NOMO-1 (cell line): ENCODE measurements at regions not wholly inside any gene's neighbourhood (a gene's known extent, or its start where the extent isn't known, plus 50 kb on each side); places are given as distances from the start of the nearest gene placed in this dataset.
A peak's percentile ranks its signal among the peaks of the same experiment; 100 is the strongest.
"Not testable (repeated sequence)": the region's sequence is repeated elsewhere in the genome, so short reads cannot be mapped to it uniquely, and the experiment has no call there.

Experiments used
- DNase-seq, 2 experiments: peaks; one replicate each; lab custom pipeline; 2025; ENCODE audit not compliant: unreplicated experiment in 2 of 2; lab: John Stamatoyannopoulos, UW

DNA sequence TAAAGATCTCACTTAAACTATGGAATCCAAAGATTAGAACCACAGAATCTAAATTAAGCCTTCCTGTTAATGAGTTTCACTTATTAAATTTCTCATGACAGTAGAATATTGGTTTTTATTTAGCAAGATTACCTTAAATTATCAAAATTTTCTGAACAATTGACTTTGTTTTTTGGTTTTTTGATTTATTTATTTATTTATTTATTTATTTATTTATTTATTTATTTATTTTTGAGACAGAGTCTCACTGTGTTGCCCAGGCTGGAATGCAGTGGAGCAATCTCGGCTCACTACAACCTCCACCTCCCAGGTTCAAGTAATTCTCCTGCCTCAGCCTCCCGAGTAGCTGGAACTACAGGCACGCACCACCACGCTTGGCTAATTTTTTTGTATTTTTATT lies 538.6 kb downstream of the AMY1C start:
- DNase-seq = not testable (repeated sequence)

DNA sequence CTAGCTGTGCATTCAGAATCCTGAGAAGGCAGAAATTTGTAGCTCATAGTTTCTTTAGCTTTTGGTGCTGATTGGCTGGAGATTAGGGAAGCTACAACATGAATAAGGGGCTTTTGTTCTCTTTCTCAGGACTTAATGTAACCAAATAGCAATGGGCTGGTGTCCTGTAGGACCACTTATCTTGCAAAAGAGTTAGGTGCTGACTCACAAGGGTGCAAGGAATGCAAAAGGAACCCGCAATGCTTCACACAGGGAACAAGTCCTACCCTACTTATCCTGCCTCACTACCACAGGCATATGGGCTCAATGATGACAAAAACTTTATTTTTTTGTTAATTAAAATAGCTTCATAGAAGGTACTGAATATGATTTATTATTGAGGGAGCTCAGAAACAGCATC lies 541.5 kb downstream of the AMY1C start:
- no peak for DNase-seq

DNA sequence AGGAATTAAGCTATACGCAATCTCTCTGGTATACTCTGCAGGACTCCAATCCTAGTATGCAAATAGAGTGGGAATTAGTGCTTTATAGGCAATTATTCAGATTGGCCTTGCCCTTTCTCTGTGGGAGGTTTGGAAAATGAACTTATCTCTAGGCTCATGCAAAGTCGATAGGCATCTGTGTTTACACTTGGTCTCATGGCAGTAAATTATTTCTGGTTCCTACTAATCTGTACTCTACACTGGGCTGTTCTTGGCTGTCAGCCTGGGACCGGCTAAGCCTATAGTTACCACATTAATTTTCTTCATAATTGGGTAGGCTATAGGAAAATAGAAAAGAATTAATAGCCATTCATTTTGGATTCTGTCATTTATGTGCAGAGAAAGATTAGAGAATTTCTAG lies 544.6 kb downstream of the AMY1C start:
- DNase-seq = no peak

DNA sequence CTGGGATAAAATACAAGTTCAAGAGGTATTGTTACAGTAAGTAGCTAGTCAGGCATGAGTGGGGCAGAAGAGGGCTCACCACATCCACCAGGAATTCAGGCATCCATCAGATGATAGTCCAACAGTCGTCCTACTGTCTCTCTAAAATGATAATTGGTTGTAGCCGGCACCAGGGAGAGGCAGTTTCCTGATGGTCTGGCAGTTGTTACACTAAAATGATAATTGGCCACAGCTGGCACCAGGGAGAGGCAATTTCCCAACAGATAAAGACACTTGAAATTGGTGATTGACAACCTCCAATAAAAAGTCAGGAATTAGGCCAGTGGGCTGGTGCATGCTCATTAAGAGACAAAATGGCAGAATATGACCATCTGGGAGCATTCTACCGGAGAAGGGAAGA lies 545.8 kb downstream of the AMY1C start:
- no peak for DNase-seq

DNA sequence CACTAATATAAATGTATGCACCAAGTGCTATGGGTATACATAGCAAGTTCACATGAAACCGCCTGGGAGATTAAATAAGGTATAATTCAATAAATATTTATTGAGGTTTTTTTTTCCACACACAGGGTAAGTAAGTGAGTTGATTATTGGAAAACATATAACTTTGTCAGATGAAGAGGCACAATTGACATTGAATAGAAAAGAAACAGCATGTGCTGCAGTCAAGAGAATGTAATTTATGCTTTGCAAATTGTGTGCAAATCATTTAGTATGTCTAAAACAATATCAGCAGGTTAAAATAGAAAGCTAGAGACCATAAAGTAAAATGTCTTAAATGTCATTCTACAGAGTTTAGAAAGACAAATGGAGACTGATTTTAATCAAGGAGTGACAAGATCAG lies 560.0 kb downstream of the AMY1C start:
- no peak for DNase-seq

DNA sequence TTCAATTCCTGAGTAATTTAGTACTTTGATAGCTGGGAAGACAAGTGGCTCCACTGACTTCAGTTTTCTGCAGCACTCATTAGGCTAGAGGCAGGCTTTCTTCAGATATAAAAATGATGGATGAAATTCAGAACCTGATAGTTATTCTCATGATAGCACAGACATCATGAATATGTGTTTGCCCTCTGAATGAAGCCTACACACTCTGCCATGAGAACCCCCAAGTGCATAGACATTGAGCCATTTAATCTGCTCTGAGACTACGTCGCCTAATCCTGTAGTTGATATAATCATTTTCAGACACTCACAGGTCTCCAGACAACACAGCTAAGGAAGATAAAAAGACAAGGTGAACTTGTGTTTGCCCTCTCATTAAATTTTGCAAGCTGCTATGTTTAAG lies 566.1 kb downstream of the AMY1C start:
- DNase-seq = no peak

DNA sequence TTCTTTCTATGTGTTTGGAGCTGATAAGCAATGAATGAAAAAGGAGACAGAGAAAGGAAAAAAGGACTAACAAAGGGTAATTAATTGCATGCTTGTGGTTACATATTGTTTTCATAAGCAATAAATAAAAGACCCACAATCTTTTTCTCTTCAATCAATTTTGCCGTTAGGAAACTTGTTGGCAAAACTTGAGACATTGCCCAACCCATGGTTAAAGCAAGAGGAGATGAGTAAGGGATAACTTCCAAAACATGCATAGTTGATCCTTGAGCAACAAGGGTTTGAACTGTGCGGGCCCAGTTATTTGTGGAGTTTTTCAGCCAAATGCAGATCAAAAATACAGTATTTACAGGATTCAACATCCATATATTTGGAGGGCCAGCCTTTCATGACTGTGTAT lies 572.4 kb downstream of the AMY1C start:
- no peak for DNase-seq

DNA sequence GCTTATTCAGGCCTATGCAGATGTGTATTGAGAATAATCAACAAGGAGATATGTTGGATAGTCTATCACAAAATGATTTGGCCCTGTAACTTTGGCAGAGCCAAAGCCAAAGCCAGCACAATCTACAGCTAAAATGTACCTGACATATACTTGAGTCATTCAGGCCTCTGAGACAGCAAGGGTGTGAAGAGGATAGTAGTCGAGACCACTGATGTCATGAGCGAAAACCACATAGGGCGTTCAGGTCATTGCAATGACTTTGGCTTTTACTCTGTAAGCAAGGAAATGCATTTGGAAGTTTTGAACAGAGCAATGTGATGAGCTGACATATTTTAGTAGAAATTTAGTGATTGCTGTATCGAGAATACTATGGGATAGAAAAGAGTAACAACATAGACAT lies 579.6 kb downstream of the AMY1C start:
- no peak for DNase-seq

DNA sequence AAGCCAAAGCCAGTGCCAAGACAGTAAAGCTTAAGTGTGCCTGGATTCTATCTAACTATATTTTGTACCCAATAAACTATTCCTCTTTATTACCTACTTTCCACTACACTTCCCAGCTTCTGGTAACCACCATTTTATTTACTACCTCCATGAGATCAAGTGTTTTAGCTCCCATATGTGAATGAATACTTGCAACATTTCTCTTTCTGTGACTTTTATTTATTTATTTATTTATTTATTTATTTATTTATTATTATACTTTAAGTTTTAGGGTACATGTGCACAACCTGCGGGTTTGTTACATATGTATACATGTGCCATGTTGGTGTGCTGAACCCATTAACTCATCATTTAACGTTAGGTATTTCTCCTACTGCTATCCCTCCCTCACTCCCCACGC lies 582.1 kb downstream of the AMY1C start:
- DNase-seq = no peak

DNA sequence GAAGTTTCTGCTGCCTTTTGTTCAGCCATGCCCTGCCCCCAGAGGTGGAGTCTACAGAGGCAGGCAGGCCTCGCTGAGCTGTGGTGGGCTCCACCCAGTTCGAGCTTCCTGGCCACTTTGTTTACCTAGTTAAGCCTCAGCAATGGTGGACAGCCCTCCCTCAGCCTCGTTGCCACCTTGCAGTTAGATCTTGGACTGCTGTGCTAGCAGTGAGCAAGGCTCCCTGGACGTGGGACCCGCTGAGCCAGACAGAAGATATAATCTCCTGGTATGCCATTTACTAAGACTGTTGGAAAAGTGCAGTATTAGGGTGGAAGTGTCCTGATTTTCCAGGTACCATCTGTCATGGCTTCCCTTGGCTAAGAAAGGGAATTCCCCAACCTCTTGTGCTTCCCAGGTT lies 588.2 kb downstream of the AMY1C start:
- DNase-seq = not testable (repeated sequence)

DNA sequence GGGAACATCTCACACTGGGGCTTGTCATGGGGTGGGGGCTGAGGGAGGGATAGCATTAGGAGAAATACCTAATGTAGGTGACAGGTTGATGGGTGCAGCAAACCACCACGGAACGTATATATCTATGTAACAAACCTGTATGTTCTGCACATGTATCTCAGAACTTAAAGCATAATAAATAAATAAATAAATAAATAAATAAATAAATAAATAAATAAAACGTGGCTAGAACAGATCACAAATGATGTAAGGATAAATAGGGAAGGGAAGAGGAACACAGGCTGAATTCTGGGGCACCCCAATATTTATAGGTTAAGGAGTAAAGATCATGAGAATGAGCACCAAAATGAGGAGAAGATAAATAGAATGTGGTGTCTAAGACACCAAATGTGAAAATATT lies 592.2 kb downstream of the AMY1C start:
- DNase-seq = no peak

DNA sequence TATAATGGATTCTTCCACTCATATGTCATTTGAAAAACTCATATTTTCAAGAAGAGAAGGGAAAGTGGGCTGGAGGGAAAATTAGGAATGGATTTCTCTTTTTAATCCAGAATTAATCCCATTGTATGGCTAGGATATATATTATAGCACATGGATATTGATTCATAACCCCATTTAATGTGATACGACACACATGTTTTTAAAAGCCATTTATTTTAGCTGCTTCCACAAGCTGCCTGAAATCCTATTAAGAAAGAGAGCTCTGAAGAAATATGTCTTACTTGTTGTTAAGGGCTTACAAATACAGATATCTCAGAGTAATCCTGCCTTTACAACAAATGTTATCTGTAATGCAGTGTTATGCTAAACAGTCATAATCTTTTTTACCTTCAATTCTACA lies 598.6 kb downstream of the AMY1C start:
- DNase-seq = no peak

DNA sequence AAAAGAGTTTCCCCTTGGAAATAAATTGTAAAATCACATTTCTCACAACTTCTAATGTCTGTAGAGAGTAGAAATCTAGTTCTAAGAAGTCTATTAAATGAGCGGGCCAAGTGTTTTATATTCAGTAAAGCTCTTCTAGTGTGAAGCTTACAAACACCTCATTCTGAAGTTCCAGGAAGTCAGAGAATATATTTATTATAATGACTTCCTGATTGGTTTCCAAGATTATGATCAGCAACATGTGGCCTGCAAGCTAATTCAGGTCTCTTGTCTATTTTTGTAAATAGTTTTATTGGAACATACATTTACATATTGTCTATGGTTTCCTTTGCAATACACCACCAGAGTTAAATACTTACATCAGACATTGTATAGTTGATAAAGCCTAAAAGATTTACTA lies 603.9 kb downstream of the AMY1C start:
- no peak for DNase-seq

DNA sequence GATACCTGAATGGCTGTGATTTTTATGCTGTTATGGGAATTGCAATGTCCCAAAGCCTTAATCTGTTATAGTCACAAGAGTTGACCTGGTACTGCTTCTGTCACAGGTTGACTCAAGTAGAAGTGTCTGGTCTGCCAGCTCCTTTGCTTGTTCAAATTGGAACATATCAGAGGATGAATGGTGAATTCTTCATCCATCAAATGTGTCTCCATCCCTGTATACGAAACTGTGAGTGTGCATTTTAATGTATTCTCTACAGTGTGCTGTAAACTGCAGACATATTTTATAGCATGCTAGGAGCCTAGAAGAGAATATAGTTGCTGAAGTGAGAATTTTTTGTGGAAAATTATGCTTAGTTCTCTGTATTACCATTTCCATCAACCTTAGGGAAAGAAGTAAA lies 608.4 kb downstream of the AMY1C start:
- DNase-seq = no peak

DNA sequence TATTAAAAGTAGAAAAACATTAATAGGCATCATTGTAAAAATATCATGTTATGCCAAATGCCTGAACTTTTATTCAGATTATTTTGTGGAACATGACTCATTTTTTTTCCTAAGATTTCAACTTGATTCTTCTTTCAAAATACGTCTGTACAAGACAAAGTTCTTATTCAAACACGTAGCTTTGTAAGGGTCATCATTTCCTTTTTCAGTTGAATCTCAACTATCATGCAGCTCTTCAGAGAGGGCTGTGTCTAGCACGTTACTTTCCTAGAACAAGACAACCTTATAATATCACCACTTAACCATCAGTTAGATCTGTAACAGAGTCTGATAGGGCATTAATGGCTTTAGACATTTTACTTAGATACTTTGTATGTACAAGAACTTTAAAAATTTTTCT lies 608.9 kb downstream of the AMY1C start:
- no peak for DNase-seq

DNA sequence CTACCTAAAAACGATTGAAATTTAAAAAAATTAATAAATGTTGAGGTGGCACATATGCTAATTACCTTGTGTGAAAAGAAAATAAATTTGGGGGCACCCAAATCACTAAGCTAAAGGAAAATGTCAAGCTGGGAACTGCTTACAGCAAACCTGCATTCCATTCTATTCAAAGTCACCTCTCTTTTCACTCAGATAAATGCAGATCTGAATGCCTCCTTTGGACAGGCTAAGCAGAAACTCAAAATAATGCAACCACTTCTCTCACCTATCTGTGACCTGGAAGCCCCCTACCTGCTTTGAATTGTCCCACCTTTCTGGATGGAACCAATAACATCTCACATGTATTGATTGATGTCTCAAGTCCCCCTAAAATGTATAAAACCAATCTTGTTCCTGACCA lies 628.7 kb downstream of the AMY1C start:
- no peak for DNase-seq

DNA sequence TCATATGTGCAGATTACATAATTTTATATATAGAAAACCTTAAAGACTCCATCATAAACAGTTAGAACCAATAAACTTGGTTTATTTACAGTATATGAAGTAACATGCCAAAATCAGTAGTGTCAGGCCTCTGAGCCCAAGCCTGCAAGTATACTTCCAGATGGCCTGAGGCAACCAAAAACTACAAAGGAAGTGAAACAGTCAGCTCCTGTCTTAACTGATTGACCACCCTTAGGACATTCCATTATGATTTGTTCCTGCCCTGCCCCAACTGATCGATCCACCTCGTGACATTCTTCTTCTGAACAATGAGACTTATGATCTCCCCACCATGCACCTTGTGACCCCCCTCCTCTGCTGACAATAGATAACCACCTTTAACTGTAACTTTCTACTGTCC lies 630.3 kb downstream of the AMY1C start:
- peak; percentile 10 to 31 for DNase-seq

DNA sequence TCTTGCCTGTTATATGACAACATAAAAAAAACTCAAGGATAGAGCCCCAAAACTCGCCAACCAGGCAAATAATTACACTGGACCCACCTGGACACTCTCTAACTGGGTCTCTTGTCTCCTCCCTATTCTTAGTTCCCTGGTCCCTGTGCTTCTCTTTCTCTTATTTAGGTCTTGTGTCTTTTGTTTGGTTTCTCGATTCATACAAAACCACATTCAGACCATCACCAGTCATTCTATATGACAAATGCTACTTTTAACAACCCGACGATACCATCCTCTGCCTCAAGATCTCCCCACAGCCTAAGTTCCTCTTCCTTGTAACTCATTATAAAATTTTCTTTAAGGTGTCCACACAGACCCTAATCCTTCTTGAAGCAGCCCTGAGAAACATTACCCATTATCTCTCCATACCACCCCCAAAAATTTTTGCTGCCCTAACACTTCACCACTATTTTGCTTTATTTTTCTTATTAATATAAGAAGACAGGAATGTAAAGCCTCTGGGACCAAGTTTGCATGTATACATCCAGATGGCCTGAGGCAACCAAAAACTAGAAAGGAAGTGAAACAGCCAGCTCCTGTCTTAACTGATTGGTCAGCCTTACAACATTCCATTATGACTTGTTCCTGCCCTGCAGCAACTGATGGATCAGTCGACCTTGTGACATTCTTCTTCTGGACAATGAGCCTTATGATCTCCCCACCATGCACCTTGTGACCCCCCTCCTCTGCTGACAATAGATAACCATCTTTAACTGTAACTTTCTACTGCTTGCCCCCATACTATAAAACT lies 638.2 kb downstream of the AMY1C start:
- DNase-seq = peak; percentile 59 to 75

DNA sequence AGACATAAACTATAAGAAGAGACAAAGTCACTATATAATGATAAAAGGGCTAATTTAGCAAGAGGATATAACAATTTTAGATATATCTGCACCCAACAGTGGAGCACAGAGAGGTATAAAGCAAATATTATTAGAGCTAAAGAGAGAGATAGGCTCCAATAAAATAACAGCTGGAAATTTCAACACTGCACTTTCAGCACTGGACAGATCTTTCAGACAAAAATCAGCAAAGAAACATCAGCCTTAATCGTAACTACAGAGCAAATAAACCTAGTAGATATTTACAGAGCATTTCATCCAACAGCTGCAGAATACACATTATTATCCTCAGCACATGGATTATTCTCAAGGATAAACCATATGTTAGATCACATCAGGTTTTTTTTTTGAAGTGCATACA lies 642.9 kb downstream of the AMY1C start:
- no peak for DNase-seq

DNA sequence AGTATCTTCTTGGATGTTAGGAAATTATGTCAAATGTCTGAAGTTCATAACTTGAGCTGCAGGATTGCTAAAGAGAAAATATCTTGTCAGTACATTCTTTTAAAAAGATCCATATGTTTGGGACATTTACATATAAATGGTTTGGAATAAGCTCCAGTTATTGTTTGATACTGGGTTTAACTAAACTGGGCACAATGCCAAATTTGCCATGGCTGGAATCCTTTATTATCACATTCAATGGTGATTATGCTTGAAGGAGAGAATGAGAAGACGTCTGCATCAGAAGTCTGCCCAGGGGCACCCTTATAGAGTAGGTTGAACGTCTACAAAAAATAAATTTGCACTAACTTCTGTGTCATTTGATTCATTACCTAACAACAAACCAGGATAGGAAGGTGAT lies 652.5 kb downstream of the AMY1C start:
- DNase-seq = no peak

DNA sequence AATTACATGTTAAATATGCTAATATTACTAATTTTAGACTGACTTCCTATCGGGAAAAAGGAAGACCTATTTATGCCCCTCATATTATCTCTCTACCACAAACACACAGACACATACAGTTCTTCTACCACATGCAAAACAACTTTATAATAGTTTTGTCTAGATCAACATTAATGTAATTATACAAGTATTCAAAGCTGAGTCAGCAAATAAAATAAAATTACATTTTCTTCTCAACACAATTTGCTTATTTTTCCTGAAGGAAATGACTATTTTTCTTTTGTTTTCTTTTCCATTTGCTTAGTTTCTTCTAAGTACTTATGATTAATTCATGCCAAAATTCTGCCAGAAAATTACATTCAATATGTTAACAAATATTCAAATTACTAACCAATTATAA lies 654.2 kb downstream of the AMY1C start:
- DNase-seq = no peak

DNA sequence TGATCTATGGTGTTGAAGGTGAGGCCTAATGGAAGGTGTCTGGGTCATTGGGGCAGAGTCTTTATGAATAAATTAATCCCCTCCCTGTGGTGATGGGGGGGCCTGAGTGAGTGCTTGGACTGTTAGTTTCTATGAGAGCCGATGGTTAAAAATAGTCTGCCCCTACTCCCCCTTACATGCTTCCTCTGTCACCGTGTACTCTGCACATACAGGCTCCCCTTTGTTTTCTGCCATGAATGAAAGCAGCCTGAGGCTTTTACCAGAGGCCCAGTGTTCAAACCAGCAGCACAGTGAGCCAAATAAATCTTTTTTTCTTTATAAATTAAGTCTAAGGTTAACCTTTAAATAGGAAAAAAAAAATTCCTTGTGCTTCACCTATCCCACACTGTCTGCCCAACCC lies 657.0 kb downstream of the AMY1C start:
- no peak for DNase-seq

DNA sequence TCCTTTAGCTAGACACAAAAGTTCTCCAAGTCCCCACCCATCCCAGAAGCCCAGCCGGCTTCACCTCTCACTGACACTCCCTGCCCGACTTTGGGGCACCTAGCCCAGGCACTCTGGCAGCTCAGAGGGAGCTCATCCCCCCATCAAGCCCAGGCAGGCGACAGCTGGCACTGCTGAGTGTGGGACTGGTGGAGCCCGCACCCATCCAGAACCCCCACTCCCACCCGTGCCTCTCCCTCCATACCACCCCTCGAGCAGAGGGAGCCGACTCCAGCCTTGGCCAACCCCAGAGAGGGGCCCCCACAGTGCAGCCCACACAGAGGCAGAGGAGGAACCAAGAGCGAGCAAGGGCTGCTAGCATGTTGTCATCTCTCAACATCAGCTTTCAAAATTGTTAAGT lies 658.6 kb downstream of the AMY1C start:
- DNase-seq = no peak
